HL-60 (cell line): ENCODE measurements at regions not wholly inside any gene's neighbourhood (a gene's known extent, or its start where the extent isn't known, plus 50 kb on each side); places are given as distances from the start of the nearest gene placed in this dataset.

ENCODE experiments used
- DNase-seq, 2 experiments: peaks; one replicate each; pipeline ENCODE4 v3.0.0-alpha.2; 2010 to 2020; ENCODE audit warnings: low read depth in 1 of 2, low spot score in 1 of 2
- H3K27ac ChIP-seq: fragments of 250-450 bp; sonication (Bioruptor Pico); replicated peaks from 2 replicates; pipeline ENCODE4 v1.5.1; 2020; ENCODE audit warnings: mild to moderate bottlenecking, moderate library complexity
- H3K27me3 ChIP-seq: fragments of 250-450 bp; sonication (Bioruptor Pico); 2 replicates; pipeline ENCODE4 v1.5.1; 2021; ENCODE audit warnings: mild to moderate bottlenecking, moderate library complexity; ENCODE audit not compliant: insufficient read depth, poor library complexity, severe bottlenecking
- H3K4me3 ChIP-seq: replicated peaks from 2 replicates; pipeline ENCODE4 v1.5.1; 2011; ENCODE audit warnings: mild to moderate bottlenecking, control low read depth, low read length; ENCODE audit not compliant: insufficient read depth
- CTCF ChIP-seq: IDR thresholded peaks from one replicate; pipeline ENCODE4 v1.5.1; 2011; ENCODE audit warnings: low read length, control low read depth, inconsistent platforms; ENCODE audit not compliant: insufficient read depth
- GABPA ChIP-seq: IDR thresholded peaks from 2 replicates; pipeline ENCODE4 v1.6.1; 2012; ENCODE audit warnings: low read depth
- POLR2AphosphoS5 ChIP-seq: IDR thresholded peaks from 2 replicates; pipeline ENCODE4 v1.6.1; 2012; ENCODE audit warnings: low read depth
- SPI1 ChIP-seq: IDR thresholded peaks from 2 replicates; pipeline ENCODE4 v1.6.1; 2012; ENCODE audit warnings: low read depth, mild to moderate bottlenecking, borderline replicate concordance
- TF ChIP-seq, protein P1 (sequence below): IDR thresholded peaks from 2 replicates; pipeline ENCODE4 v1.6.1; 2012; ENCODE audit warnings: low read depth; ENCODE audit not compliant: insufficient replicate concordance

GRCh38 chr10:6354168-6354772 is 151.5 kb downstream of the PFKFB3 start:
- no peak for DNase-seq
- no peak overlapping the region for H3K4me3 ChIP-seq
- no peak for TF ChIP-seq SPI1
- TF ChIP-seq GABPA, result no peak
- TF ChIP-seq CTCF, result no peak
- no peak for TF ChIP-seq POLR2AphosphoS5
- TF ChIP-seq, protein P1, sequence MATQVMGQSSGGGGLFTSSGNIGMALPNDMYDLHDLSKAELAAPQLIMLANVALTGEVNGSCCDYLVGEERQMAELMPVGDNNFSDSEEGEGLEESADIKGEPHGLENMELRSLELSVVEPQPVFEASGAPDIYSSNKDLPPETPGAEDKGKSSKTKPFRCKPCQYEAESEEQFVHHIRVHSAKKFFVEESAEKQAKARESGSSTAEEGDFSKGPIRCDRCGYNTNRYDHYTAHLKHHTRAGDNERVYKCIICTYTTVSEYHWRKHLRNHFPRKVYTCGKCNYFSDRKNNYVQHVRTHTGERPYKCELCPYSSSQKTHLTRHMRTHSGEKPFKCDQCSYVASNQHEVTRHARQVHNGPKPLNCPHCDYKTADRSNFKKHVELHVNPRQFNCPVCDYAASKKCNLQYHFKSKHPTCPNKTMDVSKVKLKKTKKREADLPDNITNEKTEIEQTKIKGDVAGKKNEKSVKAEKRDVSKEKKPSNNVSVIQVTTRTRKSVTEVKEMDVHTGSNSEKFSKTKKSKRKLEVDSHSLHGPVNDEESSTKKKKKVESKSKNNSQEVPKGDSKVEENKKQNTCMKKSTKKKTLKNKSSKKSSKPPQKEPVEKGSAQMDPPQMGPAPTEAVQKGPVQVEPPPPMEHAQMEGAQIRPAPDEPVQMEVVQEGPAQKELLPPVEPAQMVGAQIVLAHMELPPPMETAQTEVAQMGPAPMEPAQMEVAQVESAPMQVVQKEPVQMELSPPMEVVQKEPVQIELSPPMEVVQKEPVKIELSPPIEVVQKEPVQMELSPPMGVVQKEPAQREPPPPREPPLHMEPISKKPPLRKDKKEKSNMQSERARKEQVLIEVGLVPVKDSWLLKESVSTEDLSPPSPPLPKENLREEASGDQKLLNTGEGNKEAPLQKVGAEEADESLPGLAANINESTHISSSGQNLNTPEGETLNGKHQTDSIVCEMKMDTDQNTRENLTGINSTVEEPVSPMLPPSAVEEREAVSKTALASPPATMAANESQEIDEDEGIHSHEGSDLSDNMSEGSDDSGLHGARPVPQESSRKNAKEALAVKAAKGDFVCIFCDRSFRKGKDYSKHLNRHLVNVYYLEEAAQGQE, result no peak
- H3K27me3 ChIP-seq, result no peaks in the 10 kb centered on the region
- no peak overlapping the region for H3K27ac ChIP-seq

DNA sequence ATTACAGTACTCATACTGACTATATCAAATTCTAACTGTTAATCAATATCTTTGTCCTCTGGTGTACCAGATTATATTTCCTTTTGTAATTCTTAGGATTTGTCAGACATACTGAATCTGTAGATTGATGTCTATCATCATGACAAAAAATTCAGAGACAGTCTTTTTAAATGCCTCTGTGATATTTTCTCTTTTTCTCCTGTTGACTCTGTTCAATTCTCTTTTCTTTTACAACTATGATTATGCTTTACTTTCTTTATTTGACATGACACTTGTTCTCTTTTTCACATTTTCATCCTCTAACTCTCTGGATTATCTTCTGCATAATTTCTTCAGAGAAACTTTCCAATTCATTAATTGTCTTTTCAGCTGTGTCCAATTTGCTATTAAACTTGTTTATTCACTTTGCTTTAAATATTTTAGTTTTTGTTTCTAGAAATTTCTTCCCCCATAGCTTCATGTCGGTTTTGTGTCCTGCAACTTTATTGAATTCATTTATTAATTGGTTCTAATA is 153.6 kb downstream of the PFKFB3 start:
- Histone ChIP-seq H3K4me3 (no peak overlapping the region), H3K27ac (no peak overlapping the region), H3K27me3 (no peaks in the 10 kb centered on the region)
- TF ChIP-seq CTCF (no peak), POLR2AphosphoS5 (no peak), SPI1 (no peak), GABPA (no peak)
- TF ChIP-seq, protein P1, result no peak
- no peak for DNase-seq

DNA sequence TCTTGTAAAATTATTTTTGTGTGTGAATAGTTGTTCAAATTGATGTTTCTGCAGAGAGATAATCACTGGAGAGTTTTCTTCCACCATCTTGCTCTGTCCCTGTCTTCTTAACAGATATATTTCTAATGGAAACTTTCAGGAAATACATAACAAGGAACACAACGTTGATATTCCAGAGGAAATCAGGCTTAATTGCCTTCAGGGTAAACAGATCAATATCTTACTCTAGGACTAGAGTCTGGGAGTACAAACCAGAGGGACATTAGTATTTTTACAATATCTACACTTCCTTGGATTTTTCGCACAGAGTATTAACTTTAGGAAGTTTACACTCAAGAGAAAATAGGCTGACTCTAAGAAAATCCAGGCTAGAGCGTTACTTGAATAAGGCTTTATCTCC is 159.1 kb downstream of the PFKFB3 start:
- Histone ChIP-seq H3K27me3 (no peaks in the 10 kb centered on the region), H3K4me3 (no peak overlapping the region), H3K27ac (no peak overlapping the region)
- DNase-seq, result no peak
- TF ChIP-seq GABPA, result no peak
- no peak for TF ChIP-seq SPI1

- TF ChIP-seq POLR2AphosphoS5 (no peak), CTCF (no peak), GABPA (no peak), SPI1 (no peak)
- TF ChIP-seq, protein P1, result no peak
- no peak for DNase-seq
- H3K4me3 ChIP-seq, result no peak overlapping the region
- H3K27ac ChIP-seq, result no peak overlapping the region
- H3K27me3 ChIP-seq, result no peaks in the 10 kb centered on the region
Measured at GRCh38 chr10:6362879-6363278, 160.1 kb downstream of the PFKFB3 start.
